ENCODE measurements at regions not wholly inside any gene's neighbourhood (a gene's known extent, or its start where the extent isn't known, plus 50 kb on each side); places are given as distances from the start of the nearest gene placed in this dataset.

- WGBS (ENCODE audit: low lambda C conversion rate, missing lambda C conversion rate) = 90% methylated on average over 4 of the region's 4 CpGs
- H3K27ac ChIP-seq = no peak overlapping the region
- no peaks in the 10 kb centered on the region for H3K27me3 ChIP-seq
- H3K9me2 ChIP-seq (replicated peaks; ENCODE audit: insufficient read depth) = no peaks in the 10 kb centered on the region
- no peaks in the 10 kb centered on the region for H3K36me3 ChIP-seq (replicated peaks; ENCODE audit: insufficient read depth, low read depth)
- H2AFZ ChIP-seq = no peak overlapping the region
- H3K9me3 ChIP-seq (ENCODE audit: low read depth) = no peaks in the 10 kb centered on the region
- H3K4me1 ChIP-seq (ENCODE audit: insufficient read depth) = no peaks in the 10 kb centered on the region
- no peak overlapping the region for H3K4me2 ChIP-seq
- H3K4me3 ChIP-seq = no peak overlapping the region
- H3K79me2 ChIP-seq = no peaks in the 10 kb centered on the region
- DNase-seq (ENCODE audit: low spot score) = no peak
- TF ChIP-seq EZH2 (IDR thresholded peaks at IDR 0.05; ENCODE audit: borderline replicate concordance) (no peak), EZH2phosphoT487 (IDR thresholded peaks at IDR 0.05; ENCODE audit: low read depth, severe bottlenecking, unreplicated experiment) (no peak), CTCF (IDR thresholded peaks at IDR 0.05; ENCODE audit: poor library complexity) (no peak)
- H4K20me1 ChIP-seq (ENCODE audit: insufficient read depth, poor library complexity, severe bottlenecking) = no peaks in the 10 kb centered on the region
Observed at GRCh38 chr10:109359316-109359715, 564.0 kb downstream of the XPNPEP1 start.

GRCh38 chr10:109358325-109358724 is 565.0 kb downstream of the XPNPEP1 start:
- H3K79me2 ChIP-seq = no peaks in the 10 kb centered on the region
- no peak overlapping the region for H2AFZ ChIP-seq
- no peaks in the 10 kb centered on the region for H3K4me1 ChIP-seq (ENCODE audit: insufficient read depth)
- H4K20me1 ChIP-seq (ENCODE audit: insufficient read depth, poor library complexity, severe bottlenecking) = no peaks in the 10 kb centered on the region
- H3K27me3 ChIP-seq = no peaks in the 10 kb centered on the region
- no peak for DNase-seq (ENCODE audit: low spot score)
- H3K9me3 ChIP-seq (ENCODE audit: low read depth) = no peaks in the 10 kb centered on the region
- H3K27ac ChIP-seq = no peak overlapping the region
- no peak overlapping the region for H3K4me2 ChIP-seq
- WGBS (ENCODE audit: low lambda C conversion rate, missing lambda C conversion rate) = 57% methylated on average over 1 of the region's 1 CpG
- H3K9me2 ChIP-seq (replicated peaks; ENCODE audit: insufficient read depth) = no peaks in the 10 kb centered on the region
- TF ChIP-seq EZH2phosphoT487 (IDR thresholded peaks at IDR 0.05; ENCODE audit: low read depth, severe bottlenecking, unreplicated experiment) (no peak), CTCF (IDR thresholded peaks at IDR 0.05; ENCODE audit: poor library complexity) (no peak), EZH2 (IDR thresholded peaks at IDR 0.05; ENCODE audit: borderline replicate concordance) (no peak)
- no peaks in the 10 kb centered on the region for H3K36me3 ChIP-seq (replicated peaks; ENCODE audit: insufficient read depth, low read depth)
- no peak overlapping the region for H3K4me3 ChIP-seq

GRCh38 chr10:109348324-109348723 is 575.0 kb downstream of the XPNPEP1 start:
- no peaks in the 10 kb centered on the region for H3K9me2 ChIP-seq (replicated peaks; ENCODE audit: insufficient read depth)
- H3K4me3 ChIP-seq = no peak overlapping the region
- no peak overlapping the region for H2AFZ ChIP-seq
- H3K36me3 ChIP-seq (replicated peaks; ENCODE audit: insufficient read depth, low read depth) = no peaks in the 10 kb centered on the region
- no peak for DNase-seq (ENCODE audit: low spot score)
- H3K4me1 ChIP-seq (ENCODE audit: insufficient read depth) = no peaks in the 10 kb centered on the region
- no peaks in the 10 kb centered on the region for H3K79me2 ChIP-seq
- no peaks in the 10 kb centered on the region for H4K20me1 ChIP-seq (ENCODE audit: insufficient read depth, poor library complexity, severe bottlenecking)
- no peak overlapping the region for H3K4me2 ChIP-seq
- H3K27me3 ChIP-seq = no peaks in the 10 kb centered on the region
- H3K9me3 ChIP-seq (ENCODE audit: low read depth) = no peaks in the 10 kb centered on the region
- TF ChIP-seq CTCF (IDR thresholded peaks at IDR 0.05; ENCODE audit: poor library complexity) (no peak), EZH2 (IDR thresholded peaks at IDR 0.05; ENCODE audit: borderline replicate concordance) (no peak), EZH2phosphoT487 (IDR thresholded peaks at IDR 0.05; ENCODE audit: low read depth, severe bottlenecking, unreplicated experiment) (no peak)
- H3K27ac ChIP-seq = no peak overlapping the region

GRCh38 chr10:109343293-109343692 is 580.0 kb downstream of the XPNPEP1 start:
- no peak overlapping the region for H3K4me2 ChIP-seq
- no peaks in the 10 kb centered on the region for H4K20me1 ChIP-seq (ENCODE audit: insufficient read depth, poor library complexity, severe bottlenecking)
- no peak overlapping the region for H3K4me3 ChIP-seq
- no peak overlapping the region for H3K27ac ChIP-seq
- H3K4me1 ChIP-seq (ENCODE audit: insufficient read depth) = no peaks in the 10 kb centered on the region
- H2AFZ ChIP-seq = no peak overlapping the region
- 65% methylated on average over 1 of the region's 1 CpG for WGBS (ENCODE audit: low lambda C conversion rate, missing lambda C conversion rate)
- no peaks in the 10 kb centered on the region for H3K27me3 ChIP-seq
- no peaks in the 10 kb centered on the region for H3K36me3 ChIP-seq (replicated peaks; ENCODE audit: insufficient read depth, low read depth)
- no peaks in the 10 kb centered on the region for H3K9me3 ChIP-seq (ENCODE audit: low read depth)
- no peaks in the 10 kb centered on the region for H3K9me2 ChIP-seq (replicated peaks; ENCODE audit: insufficient read depth)
- DNase-seq (ENCODE audit: low spot score) = no peak
- no peaks in the 10 kb centered on the region for H3K79me2 ChIP-seq
- TF ChIP-seq EZH2 (IDR thresholded peaks at IDR 0.05; ENCODE audit: borderline replicate concordance) = no peak
- TF ChIP-seq CTCF (IDR thresholded peaks at IDR 0.05; ENCODE audit: poor library complexity) = no peak
- no peak for TF ChIP-seq EZH2phosphoT487 (IDR thresholded peaks at IDR 0.05; ENCODE audit: low read depth, severe bottlenecking, unreplicated experiment)
